GM10248 (cell line): ENCODE measurements at regions not wholly inside any gene's neighbourhood (a gene's known extent, or its start where the extent isn't known, plus 50 kb on each side); places are given as distances from the start of the nearest gene placed in this dataset.

ENCODE experiments used
- CTCF ChIA-PET: fragments of 300-600 bp; sonication (Branson Sonifier 250); formaldehyde crosslinking; extraction: SDS; loops from one replicate; lab custom pipeline; 2021; ENCODE audit warnings: antibody characterized with exemption; lab: Yijun Ruan, JAX
- POLR2A ChIA-PET: fragments of 350-650 bp; sonication (Branson Sonifier 250); formaldehyde crosslinking; extraction: SDS; loops from one replicate; lab custom pipeline; 2020; ENCODE audit warnings: antibody characterized with exemption; lab: Yijun Ruan, JAX
- DNase-seq: peaks from one replicate; pipeline ENCODE4 v3.0.0; 2012; ENCODE audit errors: extremely low spot score
- CTCF ChIP-seq: IDR thresholded peaks from 2 replicates; pipeline ENCODE4 v1.5.1; 2012; ENCODE audit warnings: mild to moderate bottlenecking, low read depth; ENCODE audit errors: extremely low read depth, missing control alignments, control extremely low read depth

- no peak for TF ChIP-seq CTCF
- no peak for DNase-seq
- ChIA-PET CTCF (no interaction called here), POLR2A (no interaction called here)
Measured at GRCh38 chrX:125736008-125736729, 416.5 kb downstream of the TEX13C start.

GRCh38 chrX:125742811-125743210 lies 423.1 kb downstream of the TEX13C start:
- DNase-seq: no peak
- CTCF ChIA-PET: no interaction called here
- POLR2A ChIA-PET: no interaction called here
- no peak for TF ChIP-seq CTCF

GRCh38 chrX:125744914-125745313 lies 421.2 kb downstream of the DCAF12L2 start:
- CTCF ChIA-PET: no interaction called here
- TF ChIP-seq CTCF: no peak
- POLR2A ChIA-PET: no interaction called here
- no peak for DNase-seq

GRCh38 chrX:125757794-125758564 lies 408.1 kb downstream of the DCAF12L2 start:
- ChIA-PET POLR2A (no interaction called here), CTCF (no interaction called here)
- DNase-seq: no peak
- no peak for TF ChIP-seq CTCF

- TF ChIP-seq CTCF: no peak
- POLR2A ChIA-PET: no interaction called here
- CTCF ChIA-PET: no interaction called here
- DNase-seq: no peak
Measured at GRCh38 chrX:125758819-125759218, 407.3 kb downstream of the DCAF12L2 start.

GRCh38 chrX:125762954-125763353 lies 403.1 kb downstream of the DCAF12L2 start:
- POLR2A ChIA-PET: no interaction called here
- no peak for DNase-seq
- TF ChIP-seq CTCF: no peak
- CTCF ChIA-PET: no interaction called here
